GM12878 (cell line): ENCODE measurements at regions not wholly inside any gene's neighbourhood (a gene's known extent, or its start where the extent isn't known, plus 50 kb on each side); places are given as distances from the start of the nearest gene placed in this dataset.
A peak's percentile ranks its signal among the peaks of the same experiment; 100 is the strongest.

Experiments used
- ATAC-seq: fragments of 200-7000 bp; cut with Tn5 transposase; 3 replicates; pipeline ENCODE4 v1.9.1; 2020; ENCODE audit warnings: mild to moderate bottlenecking, moderate library complexity
- BruUV-seq: library from RNA; stranded (reverse); fragments of 400-500 nt; replicated peaks from 2 replicates; lab custom pipeline; 2021; lab: Mats Ljungman, UMichigan
- CTCF ChIA-PET: fragments of 300-600 bp; sonication (Branson Sonifier 250); formaldehyde crosslinking; extraction: SDS; loops from one replicate; lab custom pipeline; 2021; ENCODE audit warnings: inconsistent platforms; lab: Yijun Ruan, JAX
- POLR2A ChIA-PET: fragments of 350-600 bp; formaldehyde crosslinking; extraction: SDS; loops from one replicate; lab custom pipeline; 2021; ENCODE audit warnings: inconsistent platforms; lab: Charles Lee
- RAD21 ChIA-PET: fragments of 300-600 bp; sonication (Branson Sonifier 250); formaldehyde crosslinking; loops from one replicate; lab custom pipeline; 2023; ENCODE audit warnings: antibody characterized with exemption; ENCODE audit not compliant: unreplicated experiment; lab: Charles Lee
- SMC1A ChIA-PET: fragments of 300-600 bp; sonication (Branson Sonifier 250); formaldehyde crosslinking; loops from one replicate; lab custom pipeline; 2023; ENCODE audit not compliant: unreplicated experiment, uncharacterized antibody; lab: Charles Lee
- DNase-seq: peaks from one replicate; pipeline ENCODE4 v3.0.0-alpha.2; 2011; ENCODE audit warnings: low read depth, low spot score
- FAIRE-seq: peaks from 3 replicates; lab custom pipeline; 2011; peaks lifted over from hg19 to GRCh38; lab: Jason Lieb, UNC
- H2AFZ ChIP-seq: 2 replicates; pipeline ENCODE4 v1.6.0; 2011; ENCODE audit warnings: low read depth, low read length, control low read depth; ENCODE audit not compliant: control insufficient read depth
- H3K27ac ChIP-seq: 2 replicates; pipeline ENCODE4 v1.5.1; 2011; ENCODE audit warnings: control low read depth; ENCODE audit not compliant: control insufficient read depth, insufficient read depth
- H3K27me3 ChIP-seq, 2 experiments: replicated peaks in 1 of 2; 2 replicates each; pipeline versions ENCODE4 v1.6.0 to v1.6.1; 2011; ENCODE audit warnings: low read length in 1 of 2; ENCODE audit not compliant: control insufficient read depth in 2 of 2, insufficient read depth in 2 of 2
- H3K36me3 ChIP-seq, 2 experiments: 2 replicates each; pipeline ENCODE4 v1.5.1; 2011; ENCODE audit warnings: low read length in 1 of 2; ENCODE audit not compliant: control insufficient read depth in 2 of 2, insufficient read depth in 2 of 2
- H3K4me1 ChIP-seq: 2 replicates; pipeline ENCODE4 v1.6.1; 2011; ENCODE audit warnings: mild to moderate bottlenecking, low read length, moderate library complexity, mixed read lengths; ENCODE audit not compliant: control insufficient read depth, insufficient read depth
- H3K4me2 ChIP-seq: 2 replicates; pipeline ENCODE4 v1.6.0; 2011; ENCODE audit warnings: control low read depth; ENCODE audit not compliant: control insufficient read depth, insufficient read depth
- H3K4me3 ChIP-seq: fragments of 200-600 bp; sonication (generic); 2 replicates; pipeline ENCODE4 v1.5.1; 2016
- H3K79me2 ChIP-seq: 2 replicates; pipeline ENCODE4 v1.6.0; 2011; ENCODE audit warnings: low read length; ENCODE audit not compliant: control insufficient read depth, insufficient read depth
- H3K9ac ChIP-seq: 2 replicates; pipeline ENCODE4 v1.8.0; 2011; ENCODE audit warnings: low read length, control low read depth, mixed read lengths; ENCODE audit not compliant: control insufficient read depth, insufficient read depth
- H3K9me3 ChIP-seq: replicated peaks from 3 replicates; pipeline ENCODE4 v1.5.1; 2011; ENCODE audit warnings: mild to moderate bottlenecking, low read length; ENCODE audit not compliant: control insufficient read depth, insufficient read depth
- H4K20me1 ChIP-seq: 2 replicates; pipeline ENCODE4 v1.6.0; 2011; ENCODE audit not compliant: control insufficient read depth, insufficient read depth
- CBFB ChIP-seq: IDR thresholded peaks from 2 replicates; pipeline ENCODE4 v1.6.1; 2016; ENCODE audit warnings: antibody characterized with exemption, low read depth
- CBX3 ChIP-seq: fragments of 200-600 bp; sonication (generic); IDR thresholded peaks from 2 replicates; pipeline ENCODE4 v1.6.1; 2016; ENCODE audit warnings: low read depth, borderline replicate concordance
- EED ChIP-seq: sonication (generic); IDR thresholded peaks from 2 replicates; pipeline ENCODE4 v1.6.1; 2016; ENCODE audit warnings: antibody characterized with exemption, low read depth
- HCFC1 ChIP-seq: fragments of 150-350 bp; IDR thresholded peaks from 2 replicates; pipeline ENCODE4 v1.6.1; 2014; ENCODE audit warnings: low read length
- HDAC6 ChIP-seq: fragments of 200-600 bp; sonication (generic); IDR thresholded peaks from one replicate; pipeline ENCODE4 v1.8.0; 2017; ENCODE audit warnings: antibody characterized with exemption; ENCODE audit not compliant: unreplicated experiment
- MTA2 ChIP-seq: fragments of 450-650 bp; IDR thresholded peaks from 2 replicates; pipeline ENCODE4 v1.6.1; 2016; ENCODE audit warnings: low read depth, mild to moderate bottlenecking, moderate library complexity
- NFXL1 ChIP-seq: fragments of 450-650 bp; IDR thresholded peaks from 2 replicates; pipeline ENCODE4 v1.6.1; 2017; ENCODE audit warnings: antibody characterized with exemption, mild to moderate bottlenecking, borderline replicate concordance
- NFYB ChIP-seq: IDR thresholded peaks from 2 replicates; pipeline ENCODE4 v1.6.1; 2011; ENCODE audit warnings: low read depth, mild to moderate bottlenecking, low read length, improper control_type of control experiment, moderate library complexity; ENCODE audit not compliant: insufficient read depth
- NRF1 ChIP-seq: conservative IDR thresholded peaks from 2 replicates; pipeline ENCODE4 v1.6.1; 2011; ENCODE audit warnings: mild to moderate bottlenecking, low read depth, low read length, improper control_type of control experiment
- PAX8 ChIP-seq: fragments of 450-650 bp; IDR thresholded peaks from 2 replicates; pipeline ENCODE4 v1.6.1; 2017; ENCODE audit warnings: mild to moderate bottlenecking, moderate library complexity
- SP1 ChIP-seq: IDR thresholded peaks from one replicate; pipeline ENCODE4 v1.6.1; 2011; ENCODE audit warnings: low read depth, low read length
- TAF1 ChIP-seq: IDR thresholded peaks from 2 replicates; pipeline ENCODE4 v1.6.1; 2011; ENCODE audit warnings: mild to moderate bottlenecking, low read depth, low read length, borderline replicate concordance
- TARDBP ChIP-seq: IDR thresholded peaks from 2 replicates; pipeline ENCODE4 v1.6.1; 2016; ENCODE audit warnings: borderline replicate concordance
- WRNIP1 ChIP-seq: IDR thresholded peaks from 2 replicates; pipeline ENCODE4 v1.6.1; 2011; ENCODE audit warnings: low read depth, low read length, improper control_type of control experiment, borderline replicate concordance
- YBX1 ChIP-seq: fragments of 450-650 bp; IDR thresholded peaks from 2 replicates; pipeline ENCODE4 v1.6.1; 2016; ENCODE audit warnings: antibody characterized with exemption
- WGBS: methylation state at CpG from one replicate; pipeline ENCODE4 v1.1.6; 2016; ENCODE audit warnings: low lambda C conversion rate; ENCODE audit not compliant: insufficient replicate concordance, insufficient coverage; ENCODE audit errors: missing lambda C conversion rate; 5-methylcytosine and 5-hydroxymethylcytosine counted together
- in situ Hi-C: fragments of 300-500 bp; cut with MboI; formaldehyde crosslinking; loops from 9 replicates; pipeline ENCODE4 v1.14.3; 2018; ENCODE audit warnings: mixed read lengths
- intact Hi-C: fragments of 100-400 bp; cut with micrococcal nuclease; formaldehyde crosslinking; loops from one replicate; pipeline ENCODE4 v1.14.2; 2022; ENCODE audit not compliant: unreplicated experiment
- TF ChIP-seq, protein P1 (sequence below): fragments of 450-650 bp; IDR thresholded peaks from 2 replicates; pipeline ENCODE4 v1.6.1; 2016; ENCODE audit warnings: mild to moderate bottlenecking

DNA sequence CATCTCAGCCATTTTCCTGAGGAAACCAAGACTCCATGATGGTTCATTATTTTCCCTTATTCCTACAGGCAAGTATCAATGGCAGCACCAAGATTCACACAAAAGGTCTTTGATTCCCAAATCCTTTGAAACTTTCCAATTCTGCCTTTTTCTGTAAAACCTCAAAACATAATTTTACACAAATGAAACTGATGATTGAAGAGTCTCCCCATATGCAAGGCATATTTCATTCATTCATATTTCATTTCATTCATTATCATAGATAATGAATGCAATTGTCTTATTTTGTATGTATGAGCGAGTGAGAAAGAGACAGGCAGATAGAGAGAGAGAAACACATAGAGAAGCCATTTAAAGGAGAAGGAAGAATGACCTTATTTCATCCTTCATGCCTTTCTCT is 172.8 kb downstream of the BTG1 start (continued):
- TF ChIP-seq NFXL1: no peak

DNA sequence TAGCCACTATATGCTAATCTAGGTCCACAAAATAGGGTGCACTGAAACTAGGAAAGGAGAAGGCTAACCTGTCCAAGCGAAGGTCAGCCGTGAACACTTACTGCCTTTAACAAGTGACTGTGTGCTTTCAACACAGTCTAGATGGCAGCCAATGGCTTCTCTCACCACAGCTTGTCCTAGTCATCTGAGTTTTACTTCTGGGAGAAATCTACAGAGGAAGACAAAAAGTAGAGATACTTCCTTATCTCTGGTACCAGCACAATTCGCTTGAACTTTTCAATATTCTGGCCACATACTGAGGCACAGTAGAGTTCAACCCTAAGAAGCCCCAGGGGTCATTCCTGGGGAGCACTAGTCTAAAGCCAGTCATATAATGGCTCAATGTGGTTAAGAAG is 176.9 kb downstream of the BTG1 start:
- ChIA-PET SMC1A (interaction anchor here (1.3 to 1.7 kb wide), 3 partner anchors 14 to 157 kb away, joined by 3 to 6 read pairs (median 6); no protein-coding TSS in a partner anchor), POLR2A (no interaction called here), RAD21 (no interaction called here), CTCF (interaction anchor here (0.9 to 3.4 kb wide), 4 partner anchors 14 to 157 kb away, joined by 3 to 16 read pairs (median 4); no protein-coding TSS in a partner anchor)
- Histone ChIP-seq H3K9me3 (no peaks in the 10 kb centered on the region; the same call in 2 of the 3 replicates), H4K20me1 (no peaks in the 10 kb centered on the region), H3K36me3 (no peaks in the 10 kb centered on the region), H2AFZ (no peak overlapping the region), H3K79me2 (no peaks in the 10 kb centered on the region), H3K9ac (no peak overlapping the region), H3K4me3 (no peak overlapping the region), H3K4me2 (no peak overlapping the region), H3K27ac (no peak overlapping the region), H3K4me1 (no peaks in the 10 kb centered on the region), H3K27me3 (no peaks in the 10 kb centered on the region)
- in situ Hi-C loops: no loop called here
- no peak for DNase-seq
- no TSS peak for BruUV-seq
- no peak for ATAC-seq
- WGBS: 98% methylated on average over 3 of the region's 3 CpGs
- FAIRE-seq: no peak
- intact Hi-C loops: no loop called here
- TF ChIP-seq HCFC1 (no peak), TARDBP (no peak), CBX3 (no peak), YBX1 (no peak)

DNA sequence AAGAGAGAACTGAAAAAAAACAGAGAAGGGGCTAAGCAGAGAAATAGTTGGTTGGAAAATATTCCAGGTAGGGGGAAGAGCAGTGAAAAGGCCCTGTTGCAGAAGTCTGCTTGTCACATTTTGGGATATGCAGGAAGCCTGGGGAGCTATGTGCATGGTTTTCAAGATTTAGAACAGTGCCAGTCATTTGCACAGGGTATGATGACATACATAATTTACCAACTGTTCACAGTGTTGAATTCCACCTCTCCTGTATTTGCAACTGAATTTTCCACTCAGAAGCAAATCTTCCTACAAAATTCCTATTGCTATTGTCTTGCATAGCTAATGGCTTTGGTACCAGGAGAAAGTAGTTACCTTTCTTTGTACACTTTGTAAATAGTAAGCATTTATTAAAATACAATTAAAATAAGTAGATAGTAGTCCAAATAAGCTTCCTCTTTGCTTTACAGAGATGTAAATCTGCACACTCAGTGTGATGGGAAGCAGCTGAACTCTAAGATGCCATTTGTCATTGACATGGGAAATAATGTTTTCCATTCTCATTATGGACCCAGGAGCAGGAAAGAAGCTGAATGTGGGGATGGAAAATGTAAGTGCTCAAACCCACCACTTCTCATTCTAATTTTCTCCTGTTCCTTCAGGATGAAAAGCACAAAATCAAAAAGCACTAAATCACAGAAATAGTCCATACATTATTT is 177.4 kb downstream of the BTG1 start:
- CTCF ChIA-PET: interaction anchor here (0.9 to 3.4 kb wide), 4 partner anchors 14 to 156 kb away, joined by 3 to 16 read pairs (median 4); no protein-coding TSS in a partner anchor
- H3K4me1 ChIP-seq: no peaks in the 10 kb centered on the region

More for the DNA sequence above, 177.4 kb downstream of the BTG1 start:
- BruUV-seq: no TSS peak
- no peak for TF ChIP-seq CBFB
- TF ChIP-seq HDAC6: no peak
- TF ChIP-seq, protein P1, sequence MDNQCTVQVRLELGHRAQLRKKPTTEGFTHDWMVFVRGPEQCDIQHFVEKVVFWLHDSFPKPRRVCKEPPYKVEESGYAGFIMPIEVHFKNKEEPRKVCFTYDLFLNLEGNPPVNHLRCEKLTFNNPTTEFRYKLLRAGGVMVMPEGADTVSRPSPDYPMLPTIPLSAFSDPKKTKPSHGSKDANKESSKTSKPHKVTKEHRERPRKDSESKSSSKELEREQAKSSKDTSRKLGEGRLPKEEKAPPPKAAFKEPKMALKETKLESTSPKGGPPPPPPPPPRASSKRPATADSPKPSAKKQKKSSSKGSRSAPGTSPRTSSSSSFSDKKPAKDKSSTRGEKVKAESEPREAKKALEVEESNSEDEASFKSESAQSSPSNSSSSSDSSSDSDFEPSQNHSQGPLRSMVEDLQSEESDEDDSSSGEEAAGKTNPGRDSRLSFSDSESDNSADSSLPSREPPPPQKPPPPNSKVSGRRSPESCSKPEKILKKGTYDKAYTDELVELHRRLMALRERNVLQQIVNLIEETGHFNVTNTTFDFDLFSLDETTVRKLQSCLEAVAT: no peak
- no peak for TF ChIP-seq NFYB
- TF ChIP-seq MTA2: no peak
- no peak for TF ChIP-seq SP1
- no peak for TF ChIP-seq EED
- no peak for TF ChIP-seq NRF1
- TF ChIP-seq TAF1: no peak
- no peak for TF ChIP-seq WRNIP1
- no peak for TF ChIP-seq PAX8
- TF ChIP-seq, all 136 proteins: peak for 0
- H3K9ac ChIP-seq: no peak overlapping the region
- DNase-seq (no peak), ATAC-seq (no peak), FAIRE-seq (peak; percentile 59)
- no peaks in the 10 kb centered on the region for H3K79me2 ChIP-seq
- no peaks in the 10 kb centered on the region; the same call in 2 of the 3 replicates for H3K9me3 ChIP-seq
- H3K27ac ChIP-seq: no peak overlapping the region
- intact Hi-C loops (no loop called here), in situ Hi-C loops (no loop called here)
- no peak overlapping the region for H3K4me3 ChIP-seq
- ChIA-PET RAD21 (no interaction called here), SMC1A (interaction anchor here (0.6 to 1.7 kb wide), 5 partner anchors 12 to 643 kb away, joined by 3 to 6 read pairs (median 3); no protein-coding TSS in a partner anchor), POLR2A (interaction anchor here (0.6 kb wide), 1 partner anchor 148 kb away, joined by 5 read pairs; no protein-coding TSS in a partner anchor)
- no peaks in the 10 kb centered on the region for H4K20me1 ChIP-seq
- H2AFZ ChIP-seq: no peak overlapping the region
- H3K4me2 ChIP-seq: no peak overlapping the region
- H3K36me3 ChIP-seq: no peaks in the 10 kb centered on the region
- no peaks in the 10 kb centered on the region for H3K27me3 ChIP-seq
